ENCODE measurements at regions not wholly inside any gene's neighbourhood (a gene's known extent, or its start where the extent isn't known, plus 50 kb on each side); places are given as distances from the start of the nearest gene placed in this dataset.

DNA sequence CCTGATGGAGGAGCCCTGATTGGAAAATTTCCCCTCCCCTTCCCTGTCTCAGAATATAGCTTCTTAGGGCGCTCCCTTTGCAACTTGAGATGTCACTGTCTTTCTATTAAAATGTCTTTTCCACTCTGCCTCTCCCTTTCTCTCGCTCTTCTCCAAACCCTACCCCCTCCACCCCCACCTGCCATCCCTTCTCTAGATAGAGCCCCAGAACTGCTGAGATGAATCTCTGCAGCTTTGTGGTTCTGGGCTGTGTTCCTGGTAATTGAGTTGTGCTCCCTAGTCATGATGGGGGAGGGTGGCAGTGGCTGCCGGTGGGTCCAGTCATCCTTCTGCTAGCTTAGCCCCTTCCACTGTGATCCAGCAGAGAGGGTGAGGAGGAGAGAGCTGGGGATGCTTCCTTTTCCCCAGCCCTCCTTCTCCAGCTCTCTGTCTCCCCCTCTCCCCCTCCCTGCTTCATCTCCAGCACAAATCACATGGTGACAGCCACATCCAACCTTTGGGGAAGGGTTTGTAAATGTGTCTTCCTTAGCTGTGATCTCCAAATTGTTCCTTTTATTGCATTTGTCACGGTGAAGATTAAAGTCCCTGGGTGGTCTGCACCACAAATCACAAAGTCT, 50.8 kb upstream of the BTRC start:
- no peak for DNase-seq (ENCODE audit: low spot score in 2 of 2)

More for the DNA sequence above, 50.8 kb upstream of the BTRC start:
- WGBS, 2 donors = 53% methylated on average over 4 of the region's 4 CpGs
- H3K4me3 ChIP-seq (ENCODE audit: low read depth, poor library complexity, severe bottlenecking) = no peak overlapping the region
- intact Hi-C loops (cut with DNase I; ENCODE audit: low total_unique reads) = loop anchor here (10.0 kb wide), 1 partner anchor 142 kb away; no protein-coding TSS in a partner anchor
- no peak for TF ChIP-seq POLR2A (IDR thresholded peaks at IDR 0.05)
- no peak for TF ChIP-seq CTCF (IDR thresholded peaks at IDR 0.05)

Data from lower leg skin (tissue), 4 donors.